IMR-90 (cell line): ENCODE measurements at regions not wholly inside any gene's neighbourhood (a gene's known extent, or its start where the extent isn't known, plus 50 kb on each side); places are given as distances from the start of the nearest gene placed in this dataset.

Experiments used
- ATAC-seq: fragments of 200-7000 bp; cut with Tn5 transposase; 2 replicates; pipeline ENCODE4 v1.9.1; 2020; ENCODE audit warnings: low read depth, mild to moderate bottlenecking, moderate library complexity
- BruUV-seq: library from RNA; stranded (reverse); fragments of 400-500 nt; replicated peaks from 2 replicates; lab custom pipeline; 2021; lab: Mats Ljungman, UMichigan
- CTCF ChIA-PET: fragments of 300-600 bp; formaldehyde crosslinking; extraction: SDS; loops from one replicate; lab custom pipeline; 2021; ENCODE audit warnings: antibody characterized with exemption; lab: Yijun Ruan, JAX
- POLR2A ChIA-PET: fragments of 300-600 bp; sonication (Branson Sonifier 250); formaldehyde crosslinking; loops from one replicate; lab custom pipeline; 2022; ENCODE audit warnings: antibody characterized with exemption; ENCODE audit not compliant: unreplicated experiment; lab: Charles Lee
- DNase-seq: peaks from one replicate; pipeline ENCODE4 v3.0.0; 2013
- H2AFZ ChIP-seq: replicated peaks from 2 replicates; pipeline ENCODE3; 2013; ENCODE audit warnings: low read length, mild to moderate bottlenecking; ENCODE audit not compliant: poor library complexity
- H2AK5ac ChIP-seq: 2 replicates; pipeline ENCODE4 v1.6.1; 2013; ENCODE audit warnings: low read depth, low read length, inconsistent platforms
- H2AK9ac ChIP-seq: replicated peaks from 2 replicates; pipeline ENCODE3; 2013; ENCODE audit warnings: mild to moderate bottlenecking, low read depth, low read length, moderate library complexity; ENCODE audit not compliant: poor library complexity
- H2BK120ac ChIP-seq: 2 replicates; pipeline ENCODE4 v1.6.1; 2013; ENCODE audit warnings: low read depth, low read length, inconsistent platforms
- H2BK15ac ChIP-seq: 3 replicates; pipeline ENCODE4 v1.6.1; 2013; ENCODE audit warnings: low read depth, low read length, inconsistent platforms
- H2BK20ac ChIP-seq: 2 replicates; pipeline ENCODE4 v1.6.1; 2013; ENCODE audit warnings: low read depth, mild to moderate bottlenecking, inconsistent platforms, low read length, moderate library complexity
- H2BK5ac ChIP-seq: 2 replicates; pipeline ENCODE4 v1.6.1; 2013; ENCODE audit warnings: mild to moderate bottlenecking, low read depth, low read length, inconsistent platforms; ENCODE audit not compliant: poor library complexity, severe bottlenecking
- H3K14ac ChIP-seq: replicated peaks from 2 replicates; pipeline ENCODE4 v1.6.1; 2013; ENCODE audit warnings: low read depth, low read length, inconsistent platforms
- H3K18ac ChIP-seq: 2 replicates; pipeline ENCODE4 v1.6.1; 2013; ENCODE audit warnings: low read depth, low read length, control low read depth
- H3K23ac ChIP-seq: 2 replicates; pipeline ENCODE4 v1.6.1; 2013; ENCODE audit warnings: low read depth, low read length, inconsistent platforms
- H3K27ac ChIP-seq: 2 replicates; pipeline ENCODE4 v1.5.1; 2013; ENCODE audit warnings: mild to moderate bottlenecking, control low read depth, low read length; ENCODE audit not compliant: insufficient read depth
- H3K27me3 ChIP-seq: 2 replicates; pipeline ENCODE4 v1.6.1; 2013; ENCODE audit warnings: low read length; ENCODE audit not compliant: control insufficient read depth, insufficient read depth
- H3K36me3 ChIP-seq: 2 replicates; pipeline ENCODE4 v1.6.1; 2013; ENCODE audit warnings: low read length, mixed read lengths; ENCODE audit not compliant: control insufficient read depth, insufficient read depth
- H3K4ac ChIP-seq: 2 replicates; pipeline ENCODE4 v1.6.1; 2013; ENCODE audit warnings: low read depth, low read length, inconsistent platforms
- H3K4me1 ChIP-seq: 2 replicates; pipeline ENCODE4 v1.6.1; 2013; ENCODE audit warnings: low read length, mixed read lengths; ENCODE audit not compliant: control insufficient read depth, insufficient read depth
- H3K4me2 ChIP-seq: 2 replicates; pipeline ENCODE4 v1.6.1; 2013; ENCODE audit warnings: low read depth, mild to moderate bottlenecking, control low read depth, low read length, moderate library complexity
- H3K4me3 ChIP-seq: 2 replicates; pipeline ENCODE4 v1.5.1; 2013; ENCODE audit warnings: low read depth, mild to moderate bottlenecking, control low read depth, low read length, moderate library complexity; ENCODE audit not compliant: insufficient read depth
- H3K56ac ChIP-seq: 2 replicates; pipeline ENCODE4 v1.6.1; 2013; ENCODE audit warnings: low read length, inconsistent platforms; ENCODE audit not compliant: insufficient read depth; ENCODE audit errors: extremely low read depth
- H3K79me1 ChIP-seq, 2 experiments: 2 replicates each; pipeline ENCODE4 v1.6.1; 2013; ENCODE audit warnings: low read length in 2 of 2, inconsistent platforms in 1 of 2, low read depth in 1 of 2
- H3K9ac ChIP-seq: 2 replicates; pipeline ENCODE4 v1.6.1; 2013; ENCODE audit warnings: low read depth, low read length, control low read depth
- H3K9me1 ChIP-seq: 2 replicates; pipeline ENCODE4 v1.6.1; 2013; ENCODE audit warnings: low read length, inconsistent platforms; ENCODE audit not compliant: insufficient read depth
- H3K9me3 ChIP-seq: 2 replicates; pipeline ENCODE4 v1.6.1; 2013; ENCODE audit warnings: low read length; ENCODE audit not compliant: control insufficient read depth, insufficient read depth
- H4K20me1 ChIP-seq: 2 replicates; pipeline ENCODE4 v1.6.1; 2013; ENCODE audit warnings: low read length, inconsistent platforms; ENCODE audit not compliant: insufficient read depth
- H4K5ac ChIP-seq: 2 replicates; pipeline ENCODE4 v1.6.1; 2013; ENCODE audit warnings: mild to moderate bottlenecking, low read depth, low read length, control low read depth
- H4K8ac ChIP-seq, 2 experiments: 2 replicates each; pipeline ENCODE4 v1.6.1; 2013; ENCODE audit warnings: low read depth in 2 of 2, low read length in 2 of 2, control low read depth in 1 of 2, inconsistent platforms in 1 of 2
- H4K91ac ChIP-seq: 2 replicates; pipeline ENCODE4 v1.6.1; 2013; ENCODE audit warnings: low read depth, low read length, inconsistent platforms; ENCODE audit not compliant: insufficient read depth
- BHLHE40 ChIP-seq: fragments of 150-350 bp; IDR thresholded peaks from 2 replicates; pipeline ENCODE4 v1.6.1; 2016; ENCODE audit warnings: mild to moderate bottlenecking, low read depth, low read length
- CEBPB ChIP-seq: IDR thresholded peaks from 2 replicates; pipeline ENCODE4 v1.6.1; 2012; ENCODE audit warnings: low read depth, low read length, improper control_type of control experiment
- MAFK ChIP-seq: IDR thresholded peaks from 2 replicates; pipeline ENCODE4 v1.6.1; 2012; ENCODE audit warnings: low read depth, low read length, improper control_type of control experiment
- MXI1 ChIP-seq: IDR thresholded peaks from 2 replicates; pipeline ENCODE4 v1.6.1; 2012; ENCODE audit warnings: low read depth, mild to moderate bottlenecking, low read length, moderate library complexity, borderline replicate concordance
- NFE2L2 ChIP-seq: fragments of 150-350 bp; IDR thresholded peaks from 2 replicates; pipeline ENCODE4 v1.6.1; 2016; ENCODE audit warnings: low read depth, mild to moderate bottlenecking, low read length
- POLR2A ChIP-seq: IDR thresholded peaks from 2 replicates; pipeline ENCODE4 v1.6.1; 2012; ENCODE audit warnings: mild to moderate bottlenecking, low read depth, low read length
- RAD21 ChIP-seq: IDR thresholded peaks from 2 replicates; pipeline ENCODE4 v1.6.1; 2012; ENCODE audit warnings: low read length, improper control_type of control experiment
- RCOR1 ChIP-seq: IDR thresholded peaks from 2 replicates; pipeline ENCODE4 v1.6.1; 2012; ENCODE audit warnings: mild to moderate bottlenecking, low read length, improper control_type of control experiment; ENCODE audit not compliant: insufficient replicate concordance
- WGBS, 2 experiments: methylation state at CpG; one replicate each; pipeline versions ENCODE4 v1.1.5 to v1.1.7; 2013; ENCODE audit warnings: missing lambda C conversion rate in 2 of 2; ENCODE audit not compliant: insufficient read length in 1 of 2; ENCODE audit errors: extremely low coverage in 2 of 2; 5-methylcytosine and 5-hydroxymethylcytosine counted together
- dilution Hi-C: fragments of 300-500 bp; cut with HindIII; formaldehyde crosslinking; loops from one replicate; pipeline ENCODE4 v1.14.3; 2018; ENCODE audit warnings: low sequenced_read_pairs; ENCODE audit not compliant: unreplicated experiment
- in situ Hi-C: fragments of 300-500 bp; cut with MboI; formaldehyde crosslinking; loops from 3 replicates; pipeline ENCODE4 v1.14.3; 2019; ENCODE audit warnings: low sequenced_read_pairs, inconsistent platforms, mixed read lengths
- intact Hi-C: fragments of 100-400 bp; cut with micrococcal nuclease; formaldehyde crosslinking; loops from 2 replicates; pipeline ENCODE4 v1.10.0; 2022

- Histone ChIP-seq H2AFZ (no peak overlapping the region), H4K20me1 (no peaks in the 10 kb centered on the region), H3K4me3 (no peak overlapping the region), H3K27ac (no peak overlapping the region), H2BK20ac (no peak overlapping the region), H3K23ac (no peak overlapping the region), H3K9me3 (no peaks in the 10 kb centered on the region), H2AK5ac (0 out of 2 replicates have a peak overlapping the region, but pooled peaks have one; percentile 24), H4K5ac (no peak overlapping the region), H3K4me2 (no peak overlapping the region), H3K79me1 (no peaks in the 10 kb centered on the region), H3K27me3 (no peaks in the 10 kb centered on the region), H2BK120ac (no peak overlapping the region), H2AK9ac (no peak overlapping the region), H3K36me3 (no peaks in the 10 kb centered on the region), H4K91ac (no peak overlapping the region), H3K4me1 (peaks cover 1% of the 10 kb centered on the region; the same call in 1 of the 2 replicates), H3K9ac (no peak overlapping the region), H3K4ac (no peak overlapping the region), H3K14ac (no peak overlapping the region), H3K18ac (no peak overlapping the region), H3K9me1 (0 out of 2 replicates have a peak, but pooled peaks cover 4% of the 10 kb centered on the region), H3K56ac (no peak overlapping the region), H4K8ac (no peak overlapping the region), H2BK5ac (no peak overlapping the region), H2BK15ac (no peak overlapping the region)
- ATAC-seq (no peak), DNase-seq (no peak)
- ChIA-PET CTCF (no interaction called here), POLR2A (no interaction called here)
- intact Hi-C loops (no loop called here), in situ Hi-C loops (no loop called here), dilution Hi-C loops (no loop called here)
- BruUV-seq: no TSS peak
- 82% methylated on average over 7 of the region's 13 CpGs; no CpG with 5 or more reads in 1 of the 2 experiments for WGBS, 2 experiments
- TF ChIP-seq POLR2A (no peak), MAFK (no peak), BHLHE40 (no peak), RCOR1 (no peak), RAD21 (no peak), MXI1 (no peak), CEBPB (no peak), NFE2L2 (no peak)
Observed at GRCh38 chr2:238693337-238694093, 154.4 kb upstream of the TWIST2 start.
